H9 (cell line): ENCODE measurements at regions not wholly inside any gene's neighbourhood (a gene's known extent, or its start where the extent isn't known, plus 50 kb on each side); places are given as distances from the start of the nearest gene placed in this dataset.
"Not testable (repeated sequence)": the region's sequence is repeated elsewhere in the genome, so short reads cannot be mapped to it uniquely, and the experiment has no call there.

ENCODE experiments used
- DNase-seq: peaks from one replicate; pipeline ENCODE4 v3.0.0-alpha.2; 2017
- H2AFZ ChIP-seq: one replicate; pipeline ENCODE4 v1.6.1; 2013; ENCODE audit warnings: mild to moderate bottlenecking, low read length, control low read depth, moderate library complexity
- H2AK5ac ChIP-seq: 2 replicates; pipeline ENCODE4 v1.6.1; 2013; ENCODE audit warnings: low read length, control low read depth, mixed read lengths; ENCODE audit not compliant: insufficient read length
- H2BK120ac ChIP-seq: one replicate; pipeline ENCODE4 v1.6.1; 2013; ENCODE audit warnings: low read depth, mild to moderate bottlenecking, low read length, control low read depth, inconsistent platforms; ENCODE audit not compliant: poor library complexity, severe bottlenecking
- H2BK12ac ChIP-seq: 2 replicates; pipeline ENCODE4 v1.6.1; 2013; ENCODE audit warnings: low read length, control low read depth, mixed read lengths, low read depth; ENCODE audit not compliant: insufficient read length
- H2BK15ac ChIP-seq: 2 replicates; pipeline ENCODE4 v1.6.1; 2013; ENCODE audit warnings: low read depth, low read length, control low read depth
- H2BK20ac ChIP-seq: one replicate; pipeline ENCODE4 v1.6.1; 2013; ENCODE audit warnings: low read depth, mild to moderate bottlenecking, low read length, control low read depth, inconsistent platforms; ENCODE audit not compliant: poor library complexity, severe bottlenecking
- H2BK5ac ChIP-seq: 2 replicates; pipeline ENCODE4 v1.6.1; 2013; ENCODE audit warnings: low read length, control low read depth, mixed read lengths; ENCODE audit not compliant: insufficient read length
- H3K14ac ChIP-seq: 2 replicates; pipeline ENCODE4 v1.6.1; 2013; ENCODE audit warnings: low read length, control low read depth; ENCODE audit not compliant: insufficient read depth
- H3K18ac ChIP-seq: 2 replicates; pipeline ENCODE4 v1.6.1; 2013; ENCODE audit warnings: low read depth, mild to moderate bottlenecking, mixed read lengths, low read length, control low read depth; ENCODE audit not compliant: insufficient read length
- H3K23ac ChIP-seq: 2 replicates; pipeline ENCODE4 v1.6.1; 2013; ENCODE audit warnings: low read length, control low read depth, mixed read lengths, low read depth; ENCODE audit not compliant: insufficient read length
- H3K23me2 ChIP-seq: 2 replicates; pipeline ENCODE4 v1.6.1; 2013; ENCODE audit warnings: low read depth, mild to moderate bottlenecking, mixed read lengths, low read length, control low read depth; ENCODE audit not compliant: insufficient read length, poor library complexity, severe bottlenecking
- H3K27ac ChIP-seq: 2 replicates; pipeline ENCODE4 v1.5.1; 2013; ENCODE audit warnings: low read length, control low read depth, mixed read lengths, low read depth; ENCODE audit not compliant: insufficient read length
- H3K27me3 ChIP-seq: 2 replicates; pipeline ENCODE4 v1.6.1; 2013; ENCODE audit warnings: low read length, control low read depth, inconsistent platforms; ENCODE audit not compliant: insufficient read depth
- H3K4ac ChIP-seq: 2 replicates; pipeline ENCODE4 v1.6.1; 2013; ENCODE audit warnings: low read depth, mild to moderate bottlenecking, control low read depth, inconsistent platforms, low read length, moderate library complexity
- H3K4me1 ChIP-seq: 2 replicates; pipeline ENCODE4 v1.6.1; 2013; ENCODE audit warnings: low read length, control low read depth, inconsistent platforms; ENCODE audit not compliant: insufficient read depth
- H3K4me2 ChIP-seq: 2 replicates; pipeline ENCODE4 v1.6.1; 2013; ENCODE audit warnings: low read length, control low read depth, mixed read lengths; ENCODE audit not compliant: insufficient read length, insufficient read depth
- H3K56ac ChIP-seq: 2 replicates; pipeline ENCODE4 v1.6.1; 2013; ENCODE audit warnings: low read depth, mild to moderate bottlenecking, mixed read lengths, low read length, control low read depth; ENCODE audit not compliant: insufficient read length
- H3K79me1 ChIP-seq: 2 replicates; pipeline ENCODE4 v1.6.1; 2013; ENCODE audit warnings: low read depth, mild to moderate bottlenecking, moderate library complexity, low read length, control low read depth, inconsistent platforms; ENCODE audit not compliant: insufficient read depth, poor library complexity, severe bottlenecking
- H3K79me2 ChIP-seq: 2 replicates; pipeline ENCODE4 v1.6.1; 2013; ENCODE audit warnings: low read length, control low read depth, inconsistent platforms; ENCODE audit not compliant: insufficient read depth
- H3K9ac ChIP-seq: 2 replicates; pipeline ENCODE4 v1.6.1; 2013; ENCODE audit warnings: low read length, control low read depth, mixed read lengths; ENCODE audit not compliant: insufficient read length; ENCODE audit errors: extremely low read depth
- H3K9me3 ChIP-seq: one replicate; pipeline ENCODE4 v1.6.1; 2013; ENCODE audit warnings: low read depth, low read length, inconsistent platforms; ENCODE audit not compliant: control insufficient read depth
- H3T11ph ChIP-seq: one replicate; pipeline ENCODE4 v1.6.1; 2013; ENCODE audit warnings: mild to moderate bottlenecking, low read length, control low read depth, inconsistent platforms
- H4K20me1 ChIP-seq: one replicate; pipeline ENCODE4 v1.6.1; 2013; ENCODE audit not compliant: control insufficient read depth, insufficient read length, insufficient read depth
- H4K5ac ChIP-seq: 2 replicates; pipeline ENCODE4 v1.6.1; 2013; ENCODE audit warnings: low read depth, mild to moderate bottlenecking, mixed read lengths, low read length, control low read depth; ENCODE audit not compliant: insufficient read length
- H4K8ac ChIP-seq: replicated peaks from 2 replicates; pipeline ENCODE4 v1.6.1; 2013; ENCODE audit warnings: low read length, control low read depth, mixed read lengths, low read depth; ENCODE audit not compliant: insufficient read length
- H4K91ac ChIP-seq: 2 replicates; pipeline ENCODE4 v1.6.1; 2013; ENCODE audit warnings: low read depth, mild to moderate bottlenecking, moderate library complexity, mixed read lengths, low read length, control low read depth; ENCODE audit not compliant: insufficient read length
- H3K27ac Mint-ChIP-seq, 3 experiments: 2 replicates in 2 of 3; 3 replicates in 1 of 3; pipeline ENCODE4 v1.8.0; 2020 to 2021; ENCODE audit warnings: mixed read lengths in 3 of 3, mild to moderate bottlenecking in 1 of 3, moderate library complexity in 1 of 3
- H3K27me3 Mint-ChIP-seq: 2 replicates; pipeline ENCODE4 v1.8.0; 2021; ENCODE audit warnings: low read depth, mild to moderate bottlenecking, moderate library complexity, mixed read lengths
- H3K36me3 Mint-ChIP-seq, 3 experiments: 2 replicates in 2 of 3; 3 replicates in 1 of 3; pipeline ENCODE4 v1.8.0; 2020 to 2021; ENCODE audit warnings: low read depth in 3 of 3, mixed read lengths in 3 of 3; ENCODE audit not compliant: insufficient read depth in 1 of 3
- H3K4me1 Mint-ChIP-seq, 2 experiments: 2 replicates each; pipeline ENCODE4 v1.8.0; 2020; ENCODE audit warnings: mixed read lengths in 2 of 2
- H3K4me3 Mint-ChIP-seq, 2 experiments: 2 replicates in 1 of 2; 3 replicates in 1 of 2; pipeline ENCODE4 v1.8.0; 2020 to 2021; ENCODE audit warnings: mild to moderate bottlenecking in 2 of 2, mixed read lengths in 2 of 2, moderate library complexity in 1 of 2
- H3K9me3 Mint-ChIP-seq, 2 experiments: 2 replicates in 1 of 2; 3 replicates in 1 of 2; pipeline ENCODE4 v1.8.0; 2020; ENCODE audit warnings: mild to moderate bottlenecking in 2 of 2, mixed read lengths in 2 of 2, moderate library complexity in 1 of 2
- CTCF ChIP-seq: fragments of 200-600 bp; sonication (generic); conservative IDR thresholded peaks from 3 replicates; pipeline ENCODE4 v1.8.0; 2021; ENCODE audit warnings: antibody characterized with exemption, mild to moderate bottlenecking
- WGBS: extraction: QIAGEN DNeasy Blood & Tissue Kit; methylation state at CpG from one replicate; pipeline ENCODE4 v1.1.7; 2013; ENCODE audit warnings: missing lambda C conversion rate, low lambda C conversion rate, mixed read lengths; ENCODE audit not compliant: insufficient read length; ENCODE audit errors: extremely low coverage; 5-methylcytosine and 5-hydroxymethylcytosine counted together

- no peaks in the 10 kb centered on the region for H3K9me3 ChIP-seq
- H3K23ac ChIP-seq: no peak overlapping the region
- H4K91ac ChIP-seq: no peak overlapping the region
- H3K9ac ChIP-seq: no peak overlapping the region
- H3K4me1 Mint-ChIP-seq: no peaks in the 10 kb centered on the region
- H3K4me2 ChIP-seq: no peak overlapping the region
- H3K9me3 Mint-ChIP-seq: peaks cover 0 to 5% of the 10 kb centered on the region in 2 experiments; a peak in 3 of 5 replicates
- no peaks in the 10 kb centered on the region for H4K20me1 ChIP-seq
- H3K27ac Mint-ChIP-seq: no peak overlapping the region
- H2BK120ac ChIP-seq: no peak overlapping the region
- no peaks in the 10 kb centered on the region for H3K36me3 Mint-ChIP-seq
- H3K14ac ChIP-seq: no peak overlapping the region
- H3K27me3 ChIP-seq: no peaks in the 10 kb centered on the region
- H3K27ac ChIP-seq: no peak overlapping the region
- H2AFZ ChIP-seq: no peak overlapping the region
- no peak overlapping the region for H3T11ph ChIP-seq
- H4K8ac ChIP-seq: no peak overlapping the region
- DNase-seq: no peak
- no peak overlapping the region for H2AK5ac ChIP-seq
- TF ChIP-seq CTCF: no peak
- no peak overlapping the region for H3K4ac ChIP-seq
- no peaks in the 10 kb centered on the region for H3K27me3 Mint-ChIP-seq
- H2BK5ac ChIP-seq: no peak overlapping the region
- no peak overlapping the region for H3K18ac ChIP-seq
- H2BK15ac ChIP-seq: no peak overlapping the region
- H2BK20ac ChIP-seq: no peak overlapping the region
- no peak overlapping the region for H3K56ac ChIP-seq
- H4K5ac ChIP-seq: no peak overlapping the region
- no peaks in the 10 kb centered on the region for H3K23me2 ChIP-seq
- no peaks in the 10 kb centered on the region for H3K79me1 ChIP-seq
- no peaks in the 10 kb centered on the region for H3K79me2 ChIP-seq
- H3K4me3 Mint-ChIP-seq: no peak overlapping the region
- H2BK12ac ChIP-seq: no peak overlapping the region
- H3K4me1 ChIP-seq: no peaks in the 10 kb centered on the region
- WGBS: no CpG with 5 or more reads among the region's 28 CpGs
Observed at GRCh38 chr4:131764730-131765129, 1384.4 kb upstream of the PCDH10 start.

- not testable (repeated sequence) for H3K4me1 ChIP-seq, H4K91ac ChIP-seq, H2BK15ac ChIP-seq, H3T11ph ChIP-seq, H3K23me2 ChIP-seq, H3K14ac ChIP-seq, H3K27me3 ChIP-seq, DNase-seq, H3K4me1 Mint-ChIP-seq, H4K20me1 ChIP-seq, H3K79me1 ChIP-seq, H4K8ac ChIP-seq, H3K4me2 ChIP-seq, H4K5ac ChIP-seq, H3K9me3 Mint-ChIP-seq, H3K27me3 Mint-ChIP-seq, H3K9ac ChIP-seq, H3K9me3 ChIP-seq, H3K36me3 Mint-ChIP-seq, H2AK5ac ChIP-seq, H3K56ac ChIP-seq, H2BK12ac ChIP-seq, H3K79me2 ChIP-seq, H2BK20ac ChIP-seq, H3K4me3 Mint-ChIP-seq, H3K27ac ChIP-seq, H2AFZ ChIP-seq, H3K23ac ChIP-seq, H2BK120ac ChIP-seq, H3K4ac ChIP-seq, H2BK5ac ChIP-seq, H3K27ac Mint-ChIP-seq, H3K18ac ChIP-seq
- WGBS: no CpG with 5 or more reads among the region's 3 CpGs
Observed at GRCh38 chr4:131774382-131774781, 1374.7 kb upstream of the PCDH10 start.
